ENCODE measurements at regions not wholly inside any gene's neighbourhood (a gene's known extent, or its start where the extent isn't known, plus 50 kb on each side); places are given as distances from the start of the nearest gene placed in this dataset.

GRCh38 chr11:134529212-134530096 lies 117.4 kb upstream of the B3GAT1 start:
- no peak for TF ChIP-seq CTCF (IDR thresholded peaks at IDR 0.05; ENCODE audit: insufficient read depth, low read length, severe bottlenecking)
- no peak for FAIRE-seq

GRCh38 chr11:134528453-134528852 lies 116.4 kb upstream of the B3GAT1 start:
- H3K27me3 ChIP-seq (ENCODE audit: control insufficient read depth, insufficient read depth, low read length) = no peaks in the 10 kb centered on the region
- no peaks in the 10 kb centered on the region for H3K36me3 ChIP-seq (ENCODE audit: control insufficient read depth, insufficient read depth, low read length)
- no peak for TF ChIP-seq CTCF (IDR thresholded peaks at IDR 0.05; ENCODE audit: insufficient read depth, low read length, severe bottlenecking)
- DNase-seq (ENCODE audit: low read depth) = no peak
- no peak overlapping the region for H3K4me3 ChIP-seq (ENCODE audit: low read depth, low read length)
- no peak for FAIRE-seq

More at GRCh38 chr11:134529212-134530096, 117.4 kb upstream of the B3GAT1 start:
- Histone ChIP-seq H3K4me3 (ENCODE audit: low read depth, low read length) (no peak overlapping the region), H3K36me3 (ENCODE audit: control insufficient read depth, insufficient read depth, low read length) (no peaks in the 10 kb centered on the region), H3K27me3 (ENCODE audit: control insufficient read depth, insufficient read depth, low read length) (no peaks in the 10 kb centered on the region)
- no peak for DNase-seq (ENCODE audit: low read depth)

GRCh38 chr11:134527382-134528243 lies 115.6 kb upstream of the B3GAT1 start:
- Histone ChIP-seq H3K4me3 (ENCODE audit: low read depth, low read length) (no peak overlapping the region), H3K27me3 (ENCODE audit: control insufficient read depth, insufficient read depth, low read length) (no peaks in the 10 kb centered on the region), H3K36me3 (ENCODE audit: control insufficient read depth, insufficient read depth, low read length) (no peaks in the 10 kb centered on the region)
- no peak for DNase-seq (ENCODE audit: low read depth)
- no peak for FAIRE-seq
- TF ChIP-seq CTCF (IDR thresholded peaks at IDR 0.05; ENCODE audit: insufficient read depth, low read length, severe bottlenecking) = no peak

- FAIRE-seq (no peak), DNase-seq (ENCODE audit: low read depth) (no peak)
- Histone ChIP-seq H3K4me3 (ENCODE audit: low read depth, low read length) (no peak overlapping the region), H3K27me3 (ENCODE audit: control insufficient read depth, insufficient read depth, low read length) (no peaks in the 10 kb centered on the region), H3K36me3 (ENCODE audit: control insufficient read depth, insufficient read depth, low read length) (no peaks in the 10 kb centered on the region)
- TF ChIP-seq CTCF (IDR thresholded peaks at IDR 0.05; ENCODE audit: insufficient read depth, low read length, severe bottlenecking) = no peak
These were observed 113.1 kb upstream of the B3GAT1 start for GRCh38 chr11:134524896-134525845.

- Histone ChIP-seq H3K4me3 (ENCODE audit: low read depth, low read length) (no peak overlapping the region), H3K27me3 (ENCODE audit: control insufficient read depth, insufficient read depth, low read length) (no peaks in the 10 kb centered on the region), H3K36me3 (ENCODE audit: control insufficient read depth, insufficient read depth, low read length) (no peaks in the 10 kb centered on the region)
- DNase-seq (ENCODE audit: low read depth) (no peak), FAIRE-seq (no peak)
- TF ChIP-seq CTCF (IDR thresholded peaks at IDR 0.05; ENCODE audit: insufficient read depth, low read length, severe bottlenecking) = no peak
These were observed 112.2 kb upstream of the B3GAT1 start for GRCh38 chr11:134524201-134524600.

All from bronchial epithelial cell (primary cell).